GF-D8 (cell line): ENCODE measurements at regions not wholly inside any gene's neighbourhood (a gene's known extent, or its start where the extent isn't known, plus 50 kb on each side); places are given as distances from the start of the nearest gene placed in this dataset.

Experiments used
- DNase-seq: peaks from one replicate; lab custom pipeline; 2025; lab: John Stamatoyannopoulos, UW

GRCh38 chr9:78493166-78493742, 196.3 kb downstream of the PSAT1 start:
- no peak for DNase-seq

DNA sequence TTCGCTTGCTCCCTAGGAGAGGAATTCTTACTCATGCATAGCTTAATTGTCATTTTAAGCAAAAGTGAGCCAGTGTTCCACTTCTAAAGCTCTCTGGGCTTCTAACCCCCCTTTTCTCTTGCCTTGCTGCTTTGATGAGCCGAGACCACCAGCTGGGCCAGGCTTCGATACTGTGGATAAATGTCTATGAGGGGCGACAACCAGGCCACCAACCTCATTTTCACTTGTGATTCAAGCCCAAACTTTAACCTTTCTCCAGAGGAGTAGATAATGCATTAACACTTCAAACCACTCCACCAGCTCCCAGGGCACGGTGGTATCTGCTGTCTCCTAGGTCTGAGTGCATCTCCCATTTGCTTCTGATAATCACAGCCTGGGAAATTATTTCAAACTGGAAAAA, 205.6 kb downstream of the PSAT1 start:
- no peak for DNase-seq

DNA sequence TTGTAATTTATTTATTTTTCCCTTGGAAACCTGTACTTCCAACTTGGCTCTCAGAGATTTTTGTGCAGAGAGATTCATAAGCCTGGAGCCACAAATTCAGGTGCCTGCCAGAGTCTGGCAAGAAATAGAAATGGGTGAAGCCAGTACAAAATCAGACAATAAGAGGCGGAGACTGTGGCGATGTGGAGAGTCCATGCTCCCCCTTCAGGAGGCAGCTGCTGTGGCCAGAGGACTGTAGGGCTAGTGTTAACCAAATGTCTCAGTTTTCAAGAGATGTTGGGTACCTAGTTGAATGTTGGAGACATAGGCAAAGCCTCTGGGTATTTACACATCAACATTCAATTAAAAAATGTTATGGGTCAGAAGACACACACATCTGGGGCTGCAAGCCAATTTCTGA, 208.6 kb downstream of the PSAT1 start:
- DNase-seq = no peak

DNA sequence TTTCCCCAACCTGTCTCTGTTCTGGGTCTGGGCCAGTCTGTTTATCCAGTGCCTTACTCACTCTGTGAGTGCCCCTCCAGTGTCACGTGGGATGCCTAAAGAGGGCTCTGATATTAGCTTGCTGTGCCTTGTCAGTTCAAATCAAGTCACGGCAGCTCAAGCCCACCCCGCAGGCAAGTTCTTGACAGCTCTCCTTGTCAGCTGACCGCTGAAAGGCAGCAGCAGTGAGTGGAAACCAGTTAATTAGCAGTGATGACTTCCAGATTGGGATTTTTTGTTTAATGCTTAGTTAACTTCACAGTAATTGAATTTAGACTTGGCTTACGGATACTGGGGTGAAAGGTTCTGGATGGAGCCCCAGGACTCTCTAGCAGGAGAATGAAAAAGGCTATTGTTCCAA, 210.1 kb downstream of the PSAT1 start:
- no peak for DNase-seq

GRCh38 chr9:78510035-78510434, 213.1 kb downstream of the PSAT1 start:
- DNase-seq = no peak

DNA sequence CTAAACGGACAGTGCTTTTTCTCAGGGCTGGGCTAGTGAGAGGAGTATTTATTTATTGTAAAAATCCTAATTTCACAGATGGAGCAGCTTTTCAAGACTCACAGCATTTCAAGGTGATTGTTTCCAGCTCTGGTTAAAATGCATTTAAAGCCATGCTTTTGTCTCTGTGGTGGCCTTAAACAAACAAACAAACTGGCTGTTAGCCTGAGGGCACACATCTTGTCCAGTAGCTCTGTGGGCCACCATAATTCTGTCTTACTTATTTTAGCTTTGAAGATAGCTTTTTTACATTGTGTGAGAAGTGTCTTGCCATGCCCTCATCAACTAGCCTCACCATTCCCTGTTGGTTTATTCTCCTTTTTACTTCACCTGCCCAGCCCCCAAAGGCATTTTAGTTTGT, 218.2 kb downstream of the PSAT1 start:
- DNase-seq = no peak

GRCh38 chr9:78519786-78520185, 222.9 kb downstream of the PSAT1 start:
- no peak for DNase-seq

- no peak for DNase-seq
Measured at GRCh38 chr9:78521680-78522079, 224.8 kb downstream of the PSAT1 start.

DNA sequence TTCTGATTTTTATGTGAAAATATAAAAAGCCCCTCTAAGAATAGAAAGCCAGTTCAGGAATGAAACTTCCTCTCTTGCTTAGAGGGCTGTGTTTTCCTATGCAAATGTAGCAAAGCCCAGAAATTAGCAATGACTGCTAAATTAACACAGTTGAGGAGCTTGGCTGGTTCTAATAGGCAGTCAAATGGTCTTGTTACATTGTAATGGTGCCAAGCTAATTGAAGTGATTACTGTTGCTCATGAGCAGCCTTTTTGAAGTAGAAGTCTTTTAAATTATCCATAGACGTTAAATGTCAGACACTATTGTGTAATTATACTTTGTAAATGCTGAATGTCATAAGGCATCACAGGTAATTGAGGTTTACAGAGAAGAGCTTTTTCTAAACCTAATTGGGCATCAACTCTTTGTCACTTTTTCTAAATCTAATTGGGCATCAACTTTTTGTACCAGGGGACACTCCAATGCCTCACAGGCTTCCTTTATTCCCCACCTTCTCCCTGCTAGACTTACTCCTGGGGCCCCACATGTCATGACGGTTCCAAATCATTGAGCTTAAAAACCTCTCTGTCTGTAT, 229.1 kb downstream of the PSAT1 start:
- no peak for DNase-seq

DNA sequence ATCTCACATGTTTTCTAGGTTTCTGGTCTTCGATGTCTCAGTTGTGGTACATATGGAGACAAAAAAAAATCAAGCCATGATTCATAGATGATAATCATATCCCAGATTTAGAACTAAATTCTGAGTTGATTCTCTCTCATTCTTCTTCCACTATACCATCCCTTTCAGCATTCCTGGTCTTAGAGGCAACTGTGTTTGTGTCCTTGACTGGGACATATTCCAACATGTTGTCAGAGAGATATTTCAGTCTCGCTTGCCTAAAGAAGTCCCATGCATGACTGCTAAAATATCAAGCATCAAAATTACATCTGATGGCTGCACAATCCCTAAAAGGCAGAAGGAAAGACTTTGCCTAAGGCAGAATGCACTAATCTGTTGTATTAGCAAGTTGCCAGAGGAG, 236.6 kb downstream of the PSAT1 start:
- no peak for DNase-seq

DNA sequence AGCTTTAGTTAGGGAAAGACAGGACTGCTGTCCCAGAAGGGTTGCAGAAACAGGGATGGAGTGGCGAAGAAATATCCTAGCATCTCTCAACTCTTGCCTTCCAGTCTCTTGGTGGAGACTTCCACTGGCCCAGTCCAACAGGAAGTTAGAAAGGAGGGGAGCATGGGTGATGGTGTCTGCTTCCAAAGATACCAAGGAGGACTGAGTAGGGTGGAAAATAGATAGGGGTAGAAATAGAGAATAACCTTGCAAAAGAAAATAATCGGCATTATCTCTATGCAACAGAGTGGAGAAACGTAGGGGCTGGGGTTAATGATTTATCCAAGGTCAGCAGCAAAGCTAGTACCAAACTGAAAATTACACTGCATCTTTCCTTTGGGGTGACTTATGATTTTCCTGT, 242.3 kb downstream of the PSAT1 start:
- DNase-seq = no peak

GRCh38 chr9:78539904-78540303, 243.0 kb downstream of the PSAT1 start:
- no peak for DNase-seq

- DNase-seq = no peak
Measured at GRCh38 chr9:78541868-78542443, 245.0 kb downstream of the PSAT1 start.

- no peak for DNase-seq
Measured at GRCh38 chr9:78542491-78543181, 245.7 kb downstream of the PSAT1 start.

DNA sequence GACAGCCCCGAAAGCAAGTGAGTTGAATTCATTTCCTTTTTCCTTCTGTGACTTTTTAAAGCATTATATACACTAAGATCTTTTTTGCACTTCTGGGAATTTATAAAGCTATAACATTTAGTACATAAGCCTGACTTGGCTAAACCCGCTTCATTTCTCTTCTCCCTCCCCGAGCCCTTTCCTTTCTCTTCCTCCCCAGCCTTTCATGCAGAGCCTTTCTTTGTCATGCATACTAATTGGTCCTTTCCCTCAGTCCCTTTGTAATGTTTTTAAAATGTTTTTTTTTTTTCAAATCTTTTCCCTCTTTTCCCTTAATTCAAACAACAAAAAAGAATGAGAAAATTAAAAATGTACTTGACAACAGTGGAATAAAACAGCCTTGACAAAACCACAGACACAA, 246.4 kb downstream of the PSAT1 start:
- DNase-seq = no peak

DNA sequence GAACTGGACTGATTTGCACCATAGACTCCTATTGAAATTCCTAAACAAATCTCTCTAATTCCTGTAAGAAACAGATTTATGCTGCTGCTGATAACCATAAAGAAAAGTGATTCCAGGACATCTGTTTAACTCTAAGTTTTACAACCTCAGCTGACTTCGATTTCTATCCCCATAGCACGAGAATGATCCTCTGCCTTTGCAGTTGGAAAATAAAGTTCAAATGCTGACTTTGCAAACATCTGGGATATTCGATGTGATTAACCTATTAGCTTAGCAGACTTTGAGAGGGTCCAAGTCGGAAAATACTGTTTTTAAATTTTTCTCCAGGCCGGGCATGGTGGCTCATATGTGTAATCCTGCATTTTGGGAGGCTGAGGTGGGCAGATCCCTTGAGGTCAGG, 247.3 kb downstream of the PSAT1 start:
- DNase-seq = no peak

GRCh38 chr9:78547831-78548230, 250.9 kb downstream of the PSAT1 start:
- DNase-seq = no peak

DNA sequence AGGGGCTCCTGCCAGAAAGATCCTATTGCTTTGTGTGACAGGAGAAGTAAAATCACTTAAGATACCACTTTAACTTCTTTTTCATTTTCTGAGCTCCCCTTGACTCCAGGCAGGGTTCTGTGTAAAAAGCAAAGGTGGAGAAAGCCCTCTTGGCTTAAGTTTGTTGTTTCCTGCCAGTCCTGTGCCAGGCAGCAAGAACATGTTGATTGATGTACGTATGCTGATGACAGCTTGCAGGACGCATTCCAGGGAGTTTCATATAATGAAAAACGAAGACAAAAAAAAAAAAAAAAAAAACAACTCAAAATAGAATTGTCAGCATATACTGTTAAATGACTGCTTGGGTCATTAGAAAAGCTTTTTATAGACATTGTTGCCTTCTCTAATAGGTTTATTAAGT, 251.7 kb downstream of the PSAT1 start:
- DNase-seq = no peak

GRCh38 chr9:78549711-78550110, 252.8 kb downstream of the PSAT1 start:
- no peak for DNase-seq

DNA sequence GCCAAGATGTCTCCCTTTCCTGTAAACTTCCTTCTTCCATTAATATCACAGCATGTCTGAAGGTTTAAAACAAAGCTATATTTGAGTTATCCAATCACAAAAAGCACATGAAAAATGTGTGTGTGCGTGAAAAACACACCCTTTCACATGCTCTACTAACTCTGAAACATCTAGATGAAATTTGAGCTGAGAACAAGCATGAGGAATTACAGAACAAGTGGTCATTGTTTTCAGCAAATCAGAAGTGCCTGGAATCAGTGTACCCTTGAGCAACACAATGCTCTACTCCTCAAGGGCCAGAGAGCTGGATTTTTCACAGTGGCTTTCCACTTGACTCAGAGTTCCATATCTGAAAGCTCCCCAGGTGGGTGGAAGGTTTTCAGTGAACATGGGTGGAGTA, 255.9 kb downstream of the PSAT1 start:
- no peak for DNase-seq

- DNase-seq = no peak
Measured at GRCh38 chr9:78557540-78557939, 260.6 kb downstream of the PSAT1 start.

DNA sequence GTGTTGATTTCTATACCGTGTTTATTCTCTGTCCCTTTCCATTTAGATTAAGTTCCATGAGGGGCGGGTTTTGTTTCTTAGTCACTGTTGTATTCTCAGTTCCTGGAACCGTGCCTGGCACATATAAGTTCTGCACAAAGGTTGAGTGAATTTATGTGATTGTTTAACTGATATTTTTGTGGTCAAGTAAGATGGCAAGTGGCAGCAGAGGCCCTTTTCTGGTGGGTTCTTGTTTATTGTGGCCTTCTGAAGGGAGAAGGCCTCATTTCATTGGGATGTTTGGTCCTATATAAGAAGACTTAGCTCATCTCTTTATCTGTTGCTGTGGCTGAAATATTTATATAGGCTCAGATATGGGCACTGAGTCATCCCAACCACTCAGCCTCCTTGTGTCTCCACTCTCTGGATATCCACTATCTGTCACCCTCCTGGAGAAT, 262.5 kb downstream of the PSAT1 start:
- DNase-seq = no peak

DNA sequence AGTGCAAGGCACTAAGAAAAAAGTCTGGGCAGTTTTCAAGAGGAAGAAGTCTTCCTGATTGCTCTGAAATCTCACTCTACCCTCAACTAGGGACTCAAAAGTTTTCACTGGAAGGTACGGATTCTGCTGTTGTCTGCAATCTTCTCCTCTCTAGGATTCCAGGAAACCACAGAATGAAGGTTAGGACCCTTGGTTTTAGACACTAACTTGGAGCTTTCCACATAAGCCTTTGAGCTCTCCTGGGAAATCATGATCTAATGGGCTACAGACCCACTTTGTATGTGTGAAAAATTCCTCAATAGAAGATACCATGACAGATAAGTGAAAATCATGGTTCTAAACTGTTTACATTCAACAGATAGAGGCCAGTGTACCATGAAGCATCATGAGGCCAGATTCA, 265.1 kb downstream of the PSAT1 start:
- DNase-seq = no peak
